ENCODE measurements at regions not wholly inside any gene's neighbourhood (a gene's known extent, or its start where the extent isn't known, plus 50 kb on each side); places are given as distances from the start of the nearest gene placed in this dataset.

DNA sequence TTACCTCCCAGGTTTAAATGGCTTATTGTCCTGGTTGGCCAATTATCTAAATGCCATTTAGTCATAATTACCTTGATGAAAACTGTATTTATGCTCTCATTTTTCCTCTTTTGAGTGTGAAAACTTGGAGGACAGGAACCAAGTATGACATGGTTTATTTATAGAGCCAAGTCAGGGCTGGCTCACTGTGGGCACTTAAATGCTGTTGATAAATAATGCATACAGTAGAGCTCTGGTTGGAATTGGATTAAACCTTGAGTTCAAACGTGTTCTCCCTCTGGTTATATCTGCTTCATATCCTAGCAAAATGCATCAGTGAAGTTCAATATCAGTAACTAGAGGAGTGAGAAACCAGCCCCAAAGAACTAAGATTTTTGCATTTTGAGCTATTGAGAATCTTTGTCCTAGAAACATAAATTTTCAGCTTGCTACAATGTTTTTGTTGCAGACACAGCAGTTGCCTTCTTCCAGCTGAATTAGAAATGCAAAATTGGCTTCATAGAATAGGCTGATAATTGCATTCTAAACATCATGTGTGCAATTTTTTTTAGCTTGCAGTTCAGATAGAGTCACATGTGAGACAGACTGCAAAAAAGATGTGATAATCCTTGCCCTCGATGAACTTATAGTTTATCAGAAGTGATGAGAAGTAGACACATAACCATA lies 255.8 kb downstream of the BTBD3 start:
- TF ChIP-seq, protein P1, sequence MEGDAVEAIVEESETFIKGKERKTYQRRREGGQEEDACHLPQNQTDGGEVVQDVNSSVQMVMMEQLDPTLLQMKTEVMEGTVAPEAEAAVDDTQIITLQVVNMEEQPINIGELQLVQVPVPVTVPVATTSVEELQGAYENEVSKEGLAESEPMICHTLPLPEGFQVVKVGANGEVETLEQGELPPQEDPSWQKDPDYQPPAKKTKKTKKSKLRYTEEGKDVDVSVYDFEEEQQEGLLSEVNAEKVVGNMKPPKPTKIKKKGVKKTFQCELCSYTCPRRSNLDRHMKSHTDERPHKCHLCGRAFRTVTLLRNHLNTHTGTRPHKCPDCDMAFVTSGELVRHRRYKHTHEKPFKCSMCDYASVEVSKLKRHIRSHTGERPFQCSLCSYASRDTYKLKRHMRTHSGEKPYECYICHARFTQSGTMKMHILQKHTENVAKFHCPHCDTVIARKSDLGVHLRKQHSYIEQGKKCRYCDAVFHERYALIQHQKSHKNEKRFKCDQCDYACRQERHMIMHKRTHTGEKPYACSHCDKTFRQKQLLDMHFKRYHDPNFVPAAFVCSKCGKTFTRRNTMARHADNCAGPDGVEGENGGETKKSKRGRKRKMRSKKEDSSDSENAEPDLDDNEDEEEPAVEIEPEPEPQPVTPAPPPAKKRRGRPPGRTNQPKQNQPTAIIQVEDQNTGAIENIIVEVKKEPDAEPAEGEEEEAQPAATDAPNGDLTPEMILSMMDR (IDR thresholded peaks at IDR 0.05), result no peak
- H3K9me3 ChIP-seq, result no peaks in the 10 kb centered on the region
- intact Hi-C loops (cut with DNase I), result no loop called here

DNA sequence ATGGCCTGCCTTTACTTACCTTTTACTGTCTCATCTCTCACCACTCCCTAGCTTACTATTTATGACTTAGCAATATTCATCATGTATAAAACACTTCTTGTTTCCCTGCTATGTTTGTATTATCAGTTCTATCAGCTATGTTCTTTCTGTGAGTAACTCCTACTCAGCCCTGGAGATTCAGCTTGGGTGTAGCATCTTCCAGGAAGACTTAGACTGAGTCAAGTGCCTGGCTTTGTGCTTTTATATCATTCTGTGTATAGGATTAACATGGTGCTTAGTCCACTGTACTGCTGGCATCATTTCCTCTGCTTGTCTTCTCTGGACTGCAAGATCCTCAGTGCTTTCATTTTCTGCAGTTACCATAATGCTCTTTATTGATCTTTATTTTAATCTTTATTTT lies 257.8 kb downstream of the BTBD3 start:
- Histone ChIP-seq H3K36me3 (no peaks in the 10 kb centered on the region), H3K9me3 (no peaks in the 10 kb centered on the region)
- no peak for DNase-seq

More for the DNA sequence above, 255.8 kb downstream of the BTBD3 start:
- H3K4me3 ChIP-seq, result no peak overlapping the region
- H3K9ac ChIP-seq (ENCODE audit: low read depth in 2 of 2, low read length in 2 of 2), result no peak overlapping the region
- DNase-seq, result no peak
- H3K36me3 ChIP-seq, result no peaks in the 10 kb centered on the region
- H3K4me1 ChIP-seq, result no peaks in the 10 kb centered on the region
- H3K27me3 ChIP-seq, result no peaks in the 10 kb centered on the region
- no peak overlapping the region for H3K27ac ChIP-seq

DNA sequence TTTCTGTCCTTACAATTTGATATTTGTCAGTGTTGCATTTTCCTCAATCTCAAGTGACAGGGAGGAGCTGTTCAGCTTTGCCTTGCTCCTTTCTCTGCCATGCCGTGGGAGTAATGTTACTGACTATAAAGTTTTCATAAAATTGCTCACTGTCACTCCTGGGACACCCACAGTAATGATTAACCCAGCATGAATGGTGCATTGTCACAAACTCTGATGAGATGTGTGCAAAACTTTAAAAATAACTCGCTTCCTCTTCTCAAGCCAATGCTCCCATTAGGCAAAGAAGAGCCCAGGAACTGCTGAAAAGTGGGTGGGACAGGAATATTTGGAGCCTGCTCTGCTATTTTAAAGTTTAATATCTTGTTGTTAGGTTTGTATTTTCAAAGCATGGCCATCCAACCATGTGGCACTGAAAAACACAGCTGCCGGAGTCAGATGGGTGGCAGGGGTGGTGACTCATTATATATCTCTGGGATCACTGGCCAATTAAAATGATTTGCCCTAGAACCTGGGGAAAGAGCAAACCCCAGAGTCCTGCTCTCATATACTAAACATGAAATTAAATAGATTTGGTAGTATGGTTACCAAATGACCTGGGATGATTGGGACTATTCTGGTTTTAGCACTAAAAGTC lies 260.1 kb downstream of the BTBD3 start:
- DNase-seq, result peak; percentile 70
- TF ChIP-seq, protein P1 (IDR thresholded peaks at IDR 0.05), result no peak
- Histone ChIP-seq H3K9ac (ENCODE audit: low read depth in 2 of 2, low read length in 2 of 2) (no peak overlapping the region), H3K36me3 (no peaks in the 10 kb centered on the region), H3K9me3 (no peaks in the 10 kb centered on the region), H3K27me3 (no peaks in the 10 kb centered on the region), H3K4me1 (no peaks in the 10 kb centered on the region), H3K4me3 (no peak overlapping the region), H3K27ac (peak overlapping the region; percentile 56)
- intact Hi-C loops (cut with DNase I), result no loop called here

More for the DNA sequence above, 257.8 kb downstream of the BTBD3 start:
- Histone ChIP-seq H3K4me3 (no peak overlapping the region), H3K9ac (ENCODE audit: low read depth in 2 of 2, low read length in 2 of 2) (no peak overlapping the region), H3K4me1 (no peaks in the 10 kb centered on the region), H3K27ac (no peak overlapping the region), H3K27me3 (no peaks in the 10 kb centered on the region)
- intact Hi-C loops (cut with DNase I), result no loop called here
- TF ChIP-seq, protein P1 (IDR thresholded peaks at IDR 0.05), result no peak

DNA sequence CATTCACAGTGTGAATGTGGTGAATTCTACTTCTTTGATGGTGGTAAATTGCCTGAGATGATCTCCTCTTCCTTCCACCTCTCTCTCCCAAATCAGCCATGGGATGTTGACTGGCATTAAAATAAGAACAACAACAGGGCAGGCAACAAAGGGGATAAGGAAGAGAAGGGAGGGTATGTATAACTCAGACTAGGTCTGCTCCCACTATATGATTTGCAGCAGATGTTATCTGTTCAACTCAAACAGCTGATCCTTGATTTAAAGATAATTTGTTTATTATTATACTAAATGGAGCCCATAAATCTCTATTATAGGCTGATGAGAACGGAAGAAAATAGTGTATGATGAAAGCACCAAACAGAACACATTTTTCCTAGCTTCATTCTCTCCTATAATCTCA lies 262.0 kb downstream of the BTBD3 start:
- H3K4me1 ChIP-seq, result no peaks in the 10 kb centered on the region
- H3K27me3 ChIP-seq, result no peaks in the 10 kb centered on the region
- no peaks in the 10 kb centered on the region for H3K36me3 ChIP-seq
- H3K9me3 ChIP-seq, result no peaks in the 10 kb centered on the region
- no peak for DNase-seq
- H3K9ac ChIP-seq (ENCODE audit: low read depth in 2 of 2, low read length in 2 of 2), result no peak overlapping the region
- H3K27ac ChIP-seq, result no peak overlapping the region
- intact Hi-C loops (cut with DNase I), result no loop called here
- TF ChIP-seq, protein P1 (IDR thresholded peaks at IDR 0.05), result no peak
- no peak overlapping the region for H3K4me3 ChIP-seq

DNA sequence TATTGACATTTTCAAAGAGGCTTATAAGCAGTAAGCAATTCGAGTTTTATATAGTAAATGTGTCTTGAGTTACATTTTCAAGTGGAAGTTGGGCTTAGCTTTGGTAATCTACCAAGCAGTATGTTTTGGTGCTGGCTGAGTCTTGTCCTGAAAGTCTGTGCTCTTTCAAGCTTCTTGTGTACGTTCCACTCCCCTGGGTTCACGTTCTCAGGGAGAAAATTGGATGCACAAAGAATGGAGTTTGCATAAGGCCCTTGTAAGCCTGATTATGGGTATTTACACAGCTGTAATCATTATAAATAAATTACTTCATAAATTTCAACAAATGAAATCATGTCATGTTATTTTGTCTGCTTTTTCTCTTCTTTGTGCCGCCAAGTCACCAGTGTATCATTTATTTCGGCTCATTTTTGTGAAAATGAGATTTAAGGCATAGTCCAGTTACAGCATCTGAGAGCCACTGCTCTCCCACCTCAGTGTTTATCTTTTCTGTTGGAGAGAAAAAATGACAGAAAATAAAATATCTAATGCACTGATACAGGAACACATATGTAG lies 262.5 kb downstream of the BTBD3 start:
- H3K4me3 ChIP-seq, result no peak overlapping the region
- no peak overlapping the region for H3K9ac ChIP-seq (ENCODE audit: low read depth in 2 of 2, low read length in 2 of 2)
- no peaks in the 10 kb centered on the region for H3K36me3 ChIP-seq
- TF ChIP-seq, protein P1 (IDR thresholded peaks at IDR 0.05), result no peak
- H3K27ac ChIP-seq, result no peak overlapping the region
- no peaks in the 10 kb centered on the region for H3K27me3 ChIP-seq
- intact Hi-C loops (cut with DNase I), result no loop called here
- H3K9me3 ChIP-seq, result no peaks in the 10 kb centered on the region
- H3K4me1 ChIP-seq, result no peaks in the 10 kb centered on the region
- no peak for DNase-seq
